Upper lobe of right lung (tissue), 1 donor: ENCODE measurements at regions not wholly inside any gene's neighbourhood (a gene's known extent, or its start where the extent isn't known, plus 50 kb on each side); places are given as distances from the start of the nearest gene placed in this dataset.

Source experiments
- ATAC-seq: fragments of 200-7000 bp; cut with Tn5 transposase; one replicate; pipeline ENCODE4 v1.9.1; 2020; ENCODE audit warnings: mild to moderate bottlenecking, moderate library complexity
- DNase-seq: peaks from one replicate; pipeline ENCODE4 v3.0.0-alpha.2; 2020
- H3K27ac ChIP-seq: fragments of 200-600 bp; one replicate; pipeline ENCODE4 v1.8.0; 2022
- H3K27me3 ChIP-seq: fragments of 200-600 bp; one replicate; pipeline ENCODE4 v1.8.0; 2022; ENCODE audit warnings: mild to moderate bottlenecking
- H3K36me3 ChIP-seq: fragments of 200-600 bp; one replicate; pipeline ENCODE4 v1.8.0; 2022
- H3K4me1 ChIP-seq: fragments of 200-600 bp; one replicate; pipeline ENCODE4 v1.8.0; 2022
- H3K4me3 ChIP-seq: fragments of 200-600 bp; one replicate; pipeline ENCODE4 v1.8.0; 2022; ENCODE audit warnings: mild to moderate bottlenecking
- H3K9me3 ChIP-seq: fragments of 200-600 bp; one replicate; pipeline ENCODE4 v1.8.0; 2022
- CTCF ChIP-seq: fragments of 200-600 bp; IDR thresholded peaks from one replicate; pipeline ENCODE4 v1.8.0; 2022; ENCODE audit warnings: antibody characterized with exemption
- intact Hi-C: fragments of 100-400 bp; cut with DNase I; formaldehyde crosslinking; loops from one replicate; pipeline ENCODE4 v1.11.0; 2022
- donor health status: DM: no; HTN: yes; CAD: no; lungs with severe emphysema.

- Histone ChIP-seq H3K4me1 (no peaks in the 10 kb centered on the region), H3K9me3 (no peaks in the 10 kb centered on the region), H3K36me3 (no peaks in the 10 kb centered on the region), H3K27ac (no peak overlapping the region), H3K27me3 (no peaks in the 10 kb centered on the region), H3K4me3 (no peak overlapping the region)
- intact Hi-C loops, result no loop called here
- DNase-seq, result no peak
- no peak for TF ChIP-seq CTCF
- ATAC-seq, result no peak
These were observed 372.5 kb downstream of the TBL1XR1 start for GRCh38 chr3:176824811-176825210.

- no peak for DNase-seq
- H3K27me3 ChIP-seq, result no peaks in the 10 kb centered on the region
- no peaks in the 10 kb centered on the region for H3K4me1 ChIP-seq
- H3K27ac ChIP-seq, result no peak overlapping the region
- no peak overlapping the region for H3K4me3 ChIP-seq
- intact Hi-C loops, result no loop called here
- H3K9me3 ChIP-seq, result no peaks in the 10 kb centered on the region
- no peak for TF ChIP-seq CTCF
- no peak for ATAC-seq
- H3K36me3 ChIP-seq, result no peaks in the 10 kb centered on the region
These were observed 376.5 kb downstream of the TBL1XR1 start for GRCh38 chr3:176820764-176821163.

- Histone ChIP-seq H3K27me3 (no peaks in the 10 kb centered on the region), H3K9me3 (no peaks in the 10 kb centered on the region), H3K36me3 (no peaks in the 10 kb centered on the region), H3K4me1 (no peaks in the 10 kb centered on the region), H3K4me3 (no peak overlapping the region), H3K27ac (no peak overlapping the region)
- intact Hi-C loops, result no loop called here
- DNase-seq (no peak), ATAC-seq (no peak)
- no peak for TF ChIP-seq CTCF
These were observed 380.3 kb downstream of the TBL1XR1 start for GRCh38 chr3:176816937-176817336.

GRCh38 chr3:176814285-176814684 lies 383.0 kb downstream of the TBL1XR1 start:
- Histone ChIP-seq H3K27ac (no peak overlapping the region), H3K4me3 (no peak overlapping the region), H3K4me1 (no peaks in the 10 kb centered on the region), H3K27me3 (no peaks in the 10 kb centered on the region), H3K9me3 (no peaks in the 10 kb centered on the region), H3K36me3 (no peaks in the 10 kb centered on the region)
- peak; percentile 80 for ATAC-seq
- peak; percentile 45 for TF ChIP-seq CTCF
- DNase-seq, result no peak
- intact Hi-C loops, result no loop called here

GRCh38 chr3:176807938-176808337 lies 389.3 kb downstream of the TBL1XR1 start:
- ATAC-seq (no peak), DNase-seq (no peak)
- no peak for TF ChIP-seq CTCF
- Histone ChIP-seq H3K27me3 (no peaks in the 10 kb centered on the region), H3K36me3 (no peaks in the 10 kb centered on the region), H3K4me3 (no peak overlapping the region), H3K4me1 (no peaks in the 10 kb centered on the region), H3K27ac (no peak overlapping the region), H3K9me3 (no peaks in the 10 kb centered on the region)
- intact Hi-C loops, result no loop called here

- Histone ChIP-seq H3K27me3 (no peaks in the 10 kb centered on the region), H3K9me3 (no peaks in the 10 kb centered on the region), H3K4me1 (no peaks in the 10 kb centered on the region), H3K36me3 (no peaks in the 10 kb centered on the region), H3K27ac (no peak overlapping the region), H3K4me3 (no peak overlapping the region)
- intact Hi-C loops, result no loop called here
- no peak for ATAC-seq
- TF ChIP-seq CTCF, result no peak
- no peak for DNase-seq
These were observed 397.6 kb downstream of the TBL1XR1 start for GRCh38 chr3:176799675-176800074.
